Ammon's horn (tissue), 1 donor: ENCODE measurements at regions not wholly inside any gene's neighbourhood (a gene's known extent, or its start where the extent isn't known, plus 50 kb on each side); places are given as distances from the start of the nearest gene placed in this dataset.

ENCODE experiments used
- DNase-seq: peaks from one replicate; pipeline ENCODE4 v3.0.0-alpha.2; 2016; ENCODE audit warnings: low spot score

DNA sequence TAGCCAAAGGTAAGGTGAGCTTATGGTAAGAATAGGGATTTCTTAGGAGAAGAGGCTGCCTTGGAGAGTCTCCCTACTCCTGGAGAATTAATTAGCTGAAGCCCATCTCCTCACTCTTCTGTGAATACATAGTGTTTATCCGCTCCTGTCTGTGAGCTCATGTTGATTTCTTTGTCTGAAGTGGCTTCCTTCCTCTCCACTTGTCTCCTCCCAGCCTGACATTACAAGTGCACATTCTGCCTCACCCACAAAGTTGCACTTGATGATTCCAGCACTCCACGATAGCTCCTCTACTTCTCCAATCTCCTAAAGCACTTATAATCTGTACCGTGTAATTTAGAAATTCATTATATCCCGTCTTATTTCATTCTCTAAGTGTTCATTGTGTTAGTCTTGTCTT, 287.2 kb downstream of the QKI start:
- DNase-seq, result peak; percentile 41

GRCh38 chr6:163698086-163698485, 283.6 kb downstream of the QKI start:
- no peak for DNase-seq

- peak; percentile 75 for DNase-seq
Observed at GRCh38 chr6:163696311-163696710, 281.8 kb downstream of the QKI start.

DNA sequence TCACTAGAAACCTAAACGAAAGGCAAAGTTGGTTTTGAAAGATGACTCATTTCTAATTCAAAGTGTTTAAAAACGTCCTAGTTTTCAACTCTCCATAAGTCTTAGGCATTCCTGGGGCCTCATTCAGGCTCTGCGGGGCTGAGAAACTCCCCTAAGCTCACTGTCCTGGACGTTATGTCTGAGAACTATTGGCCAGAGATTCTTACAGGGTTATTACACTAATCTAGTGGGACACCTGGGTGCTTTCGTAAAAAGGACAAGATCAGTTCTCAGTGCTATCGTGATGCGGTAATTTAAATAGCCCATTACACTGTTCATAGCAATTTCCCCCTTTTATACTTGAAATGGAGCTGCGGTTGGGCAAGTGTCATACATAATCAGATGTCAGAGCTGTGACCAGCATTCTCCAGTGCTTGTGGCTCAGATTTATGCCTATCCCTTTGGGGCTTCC, 280.9 kb downstream of the QKI start:
- no peak for DNase-seq

GRCh38 chr6:163694988-163695398, 280.5 kb downstream of the QKI start:
- no peak for DNase-seq

- no peak for DNase-seq
Observed at GRCh38 chr6:163694072-163694471, 279.6 kb downstream of the QKI start.

DNA sequence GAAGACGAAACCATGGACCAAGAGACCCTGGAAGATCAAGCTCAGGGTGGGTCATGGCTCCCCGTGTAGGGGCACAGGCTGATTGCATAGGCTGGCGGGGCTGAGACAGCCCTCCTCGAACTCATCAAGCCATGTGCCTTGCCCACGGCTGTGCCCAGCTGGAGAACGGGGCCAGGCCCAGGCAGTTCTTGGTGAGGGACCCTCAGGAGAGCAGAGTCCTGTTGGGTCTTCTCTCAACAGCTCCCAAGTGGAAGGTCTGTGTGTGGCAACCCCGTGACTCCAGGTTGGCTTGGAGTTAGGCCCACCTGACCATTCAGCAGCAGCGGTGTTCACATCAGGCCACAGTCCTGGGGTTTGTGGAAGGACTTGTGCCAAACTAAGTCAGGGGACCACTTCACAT, 276.5 kb downstream of the QKI start:
- no peak for DNase-seq

GRCh38 chr6:163688739-163689362, 274.3 kb downstream of the QKI start:
- no peak for DNase-seq

- no peak for DNase-seq
Observed at GRCh38 chr6:163687075-163687474, 272.6 kb downstream of the QKI start.

- DNase-seq, result no peak
Observed at GRCh38 chr6:163686301-163686700, 271.8 kb downstream of the QKI start.

DNA sequence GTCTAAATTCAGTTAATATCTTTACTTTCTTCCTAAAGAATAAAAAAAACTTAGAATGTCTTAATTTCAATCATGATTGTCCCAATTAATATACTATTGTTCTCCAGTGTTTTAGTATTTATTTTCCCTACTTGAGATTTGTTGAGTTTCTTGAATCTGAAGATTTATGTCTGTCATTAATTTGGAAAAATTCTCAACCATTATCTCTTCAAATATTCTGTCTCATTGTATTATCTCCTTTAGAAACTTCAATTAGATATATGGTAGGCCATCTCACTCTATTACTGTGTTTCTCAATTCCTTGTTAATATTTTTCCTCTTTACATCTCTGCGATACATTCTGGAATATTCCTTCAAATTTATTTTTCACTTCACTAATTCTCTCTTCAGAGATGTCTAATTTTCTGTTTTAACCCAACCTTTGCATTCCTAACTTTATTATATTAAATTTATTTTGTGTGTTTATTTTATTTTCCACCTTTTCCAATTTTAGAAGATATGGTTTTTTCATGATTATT, 268.6 kb downstream of the QKI start:
- no peak for DNase-seq

DNA sequence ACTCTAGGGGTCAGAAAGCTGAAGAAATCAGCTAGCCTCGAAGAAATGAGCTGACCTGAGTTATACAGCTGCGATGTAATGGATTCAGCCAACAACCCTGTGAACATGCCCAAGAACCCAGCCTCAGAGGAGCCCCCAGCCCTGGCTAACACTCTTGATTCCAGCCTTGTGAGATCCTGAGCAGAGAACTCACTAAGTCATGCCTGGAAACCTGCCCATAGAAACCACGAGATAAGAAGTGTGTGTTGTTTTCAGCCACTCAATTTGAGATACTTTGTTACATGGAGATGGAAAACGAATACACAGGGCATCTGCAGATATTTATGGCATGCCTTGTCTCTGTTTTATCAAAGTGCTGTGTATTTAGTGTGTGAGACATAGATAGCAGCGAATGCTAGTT, 265.2 kb downstream of the QKI start:
- DNase-seq, result no peak

GRCh38 chr6:163679012-163679660, 264.6 kb downstream of the QKI start:
- DNase-seq, result no peak

GRCh38 chr6:163675611-163676010, 261.1 kb downstream of the QKI start:
- DNase-seq, result no peak

DNA sequence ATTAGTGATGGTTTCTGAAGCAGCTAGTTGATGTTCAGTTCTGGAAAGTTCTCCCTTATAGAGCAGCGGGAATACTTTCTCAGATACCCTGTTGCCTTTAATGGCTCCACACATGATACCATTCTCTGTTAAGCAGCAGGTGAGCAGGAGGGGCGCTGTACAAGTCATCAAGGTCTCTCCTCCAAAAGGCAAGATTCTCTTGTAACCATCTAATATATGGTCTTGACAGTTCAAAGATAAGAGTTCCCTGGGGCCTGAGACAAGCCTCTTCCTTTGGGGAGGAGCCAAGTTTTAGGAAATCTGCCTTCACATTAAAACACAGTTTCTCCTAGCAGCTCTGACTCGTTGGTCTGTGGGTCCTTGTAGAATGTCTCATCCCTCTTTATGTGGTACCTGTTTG, 258.2 kb downstream of the QKI start:
- no peak for DNase-seq

DNA sequence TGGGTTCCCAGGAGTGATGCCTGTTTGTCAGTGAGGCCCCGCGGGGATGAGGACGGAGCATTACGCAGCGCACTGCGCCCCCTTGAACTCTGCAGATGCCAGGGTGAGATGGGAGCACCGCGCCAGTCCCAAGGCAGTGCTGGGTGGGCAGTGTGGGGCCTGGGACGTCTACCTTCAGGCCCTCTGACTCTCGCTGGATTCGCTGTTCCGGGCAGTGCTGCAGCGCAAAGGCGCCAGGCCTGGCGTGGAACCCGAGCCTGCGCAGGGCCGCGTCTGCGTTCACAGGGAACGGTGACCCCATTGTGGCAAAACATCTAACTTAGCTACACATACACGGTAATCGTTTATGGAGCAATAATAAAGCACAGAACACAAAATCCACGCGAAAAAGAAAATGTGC, 257.3 kb downstream of the QKI start:
- DNase-seq, result no peak

DNA sequence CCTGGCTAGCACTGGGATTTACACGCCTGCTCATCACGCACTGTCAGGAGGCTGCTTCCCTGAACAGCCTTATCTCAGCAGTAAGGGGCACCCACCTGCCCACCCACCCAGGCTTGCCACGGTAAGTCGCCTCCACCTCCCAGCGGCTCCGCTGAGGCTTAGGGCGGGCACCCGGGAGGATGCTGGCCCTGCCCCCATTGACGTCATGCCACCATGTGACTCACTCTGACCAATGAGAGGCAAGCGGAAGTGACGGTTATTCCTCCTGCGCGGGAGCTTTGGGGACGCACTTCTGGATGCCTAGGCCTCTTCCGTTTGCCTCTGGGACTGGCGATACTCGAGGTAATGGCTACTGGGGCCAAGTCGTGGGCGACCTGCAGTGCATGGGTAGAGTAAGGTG, 256.8 kb downstream of the QKI start:
- DNase-seq, result no peak

DNA sequence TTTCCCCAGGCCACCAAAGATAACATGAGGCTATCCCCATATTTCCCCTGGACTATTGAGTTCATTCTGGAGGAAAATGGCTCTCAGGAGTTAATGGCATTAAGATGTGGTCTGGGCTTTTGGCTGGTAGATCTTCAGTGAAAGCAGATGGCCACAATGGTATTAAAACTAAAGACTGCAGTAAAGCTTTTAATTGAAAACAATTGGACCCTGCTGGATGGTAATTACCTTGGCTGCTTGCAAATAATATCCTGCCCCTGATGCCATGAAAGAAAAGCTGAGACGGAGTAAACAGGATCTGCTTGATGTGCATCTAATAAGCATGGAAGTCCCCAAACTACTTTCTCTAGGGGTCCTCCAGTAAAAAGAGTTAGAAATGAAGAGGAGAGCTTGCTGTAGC, 255.8 kb downstream of the QKI start:
- no peak for DNase-seq

DNA sequence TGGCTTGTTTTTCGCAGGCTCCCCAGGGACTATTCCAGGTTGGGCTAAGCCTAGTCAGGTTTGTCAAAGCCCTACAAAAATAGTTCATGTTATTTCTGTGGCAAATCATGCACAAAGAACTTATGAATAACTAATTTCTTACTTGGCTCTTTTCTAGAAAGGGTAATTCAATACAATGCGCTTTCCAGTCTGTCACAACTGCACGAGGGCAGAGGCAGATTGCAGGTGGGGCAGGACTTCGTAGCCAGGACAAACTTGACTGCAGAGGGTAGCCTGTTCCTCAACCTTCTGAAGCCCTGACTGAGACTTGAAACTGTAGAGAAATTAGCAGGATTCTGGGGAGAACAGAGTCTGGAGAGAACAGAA, 253.5 kb downstream of the QKI start:
- DNase-seq, result no peak

GRCh38 chr6:163667372-163668060, 253.0 kb downstream of the QKI start:
- peak; percentile 77 for DNase-seq

DNA sequence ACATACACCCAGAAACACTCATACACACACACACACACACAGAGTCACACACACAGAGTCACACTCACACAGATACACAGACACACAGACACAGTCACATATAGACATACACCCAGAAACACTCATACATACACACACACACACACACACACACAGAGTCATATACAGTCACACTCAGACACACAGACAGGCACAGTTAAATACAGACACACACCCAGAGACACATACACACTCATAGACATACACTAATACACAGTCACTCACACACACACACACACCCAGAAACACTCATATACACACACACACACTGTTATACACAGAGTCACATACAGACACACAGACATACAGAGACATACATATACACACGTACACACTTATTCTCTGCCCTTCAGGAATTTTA, 250.9 kb downstream of the QKI start:
- DNase-seq, result no peak

- no peak for DNase-seq
Observed at GRCh38 chr6:163663575-163663974, 249.1 kb downstream of the QKI start.

DNA sequence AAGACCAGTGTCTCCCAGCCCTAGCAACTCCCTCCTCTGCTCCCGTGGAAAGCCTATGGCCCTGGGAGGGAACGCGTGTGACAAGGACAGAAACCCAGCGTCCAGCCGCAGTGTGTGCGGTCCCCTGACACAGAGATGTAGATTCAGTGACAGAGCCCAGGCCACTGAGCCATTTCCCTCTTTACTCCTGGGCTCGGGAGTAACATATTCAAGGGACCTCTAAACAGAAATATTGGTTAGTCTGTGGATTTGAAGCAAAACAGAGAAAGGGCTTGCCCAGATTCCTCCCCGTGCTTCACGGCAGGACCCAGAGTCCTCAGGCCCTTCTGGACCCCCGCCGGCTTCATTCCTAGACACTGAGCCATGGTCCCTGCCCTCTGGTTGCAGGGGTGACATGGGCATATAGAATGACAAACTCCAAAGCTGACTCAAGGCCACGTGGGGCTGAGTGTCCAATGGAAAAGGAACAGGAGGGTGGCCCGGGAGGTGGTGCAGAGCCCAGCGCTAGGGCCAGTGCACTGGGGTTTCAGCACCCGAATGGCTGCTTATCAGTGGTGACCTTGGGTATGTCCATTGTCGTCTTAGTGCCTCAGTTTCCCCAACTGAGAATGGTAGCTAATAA, 248.2 kb downstream of the QKI start:
- no peak for DNase-seq
